ENCODE measurements at regions not wholly inside any gene's neighbourhood (a gene's known extent, or its start where the extent isn't known, plus 50 kb on each side); places are given as distances from the start of the nearest gene placed in this dataset.
"Not testable (repeated sequence)": the region's sequence is repeated elsewhere in the genome, so short reads cannot be mapped to it uniquely, and the experiment has no call there.

- no peak for DNase-seq (ENCODE audit: low spot score in 2 of 2)
- TF ChIP-seq POLR2A (IDR thresholded peaks at IDR 0.05) (no peak), EP300 (IDR thresholded peaks at IDR 0.05) (no peak), POLR2AphosphoS5 (IDR thresholded peaks at IDR 0.05) (no peak), CTCF (IDR thresholded peaks at IDR 0.05) (no peak)
- Histone ChIP-seq H3K36me3 (no peaks in the 10 kb centered on the region), H3K4me3 (no peak overlapping the region), H3K27ac (no peak overlapping the region), H3K27me3 (no peaks in the 10 kb centered on the region), H3K9me3 (no peaks in the 10 kb centered on the region), H3K4me1 (no peaks in the 10 kb centered on the region)
- WGBS, result 73% methylated on average over 3 of the region's 3 CpGs
These were observed 244.5 kb downstream of the ZIC4 start for GRCh38 chr3:147161833-147162232.

- DNase-seq (ENCODE audit: low spot score in 2 of 2), result no peak
- no peaks in the 10 kb centered on the region for H3K9me3 ChIP-seq
- H3K36me3 ChIP-seq, result no peaks in the 10 kb centered on the region
- no peak overlapping the region for H3K27ac ChIP-seq
- H3K27me3 ChIP-seq, result no peaks in the 10 kb centered on the region
- H3K4me1 ChIP-seq, result no peaks in the 10 kb centered on the region
- TF ChIP-seq CTCF (IDR thresholded peaks at IDR 0.05) (no peak), POLR2AphosphoS5 (IDR thresholded peaks at IDR 0.05) (no peak), EP300 (IDR thresholded peaks at IDR 0.05) (no peak), POLR2A (IDR thresholded peaks at IDR 0.05) (no peak)
- H3K4me3 ChIP-seq, result no peak overlapping the region
These were observed 245.4 kb downstream of the ZIC4 start for GRCh38 chr3:147160984-147161383.

DNA sequence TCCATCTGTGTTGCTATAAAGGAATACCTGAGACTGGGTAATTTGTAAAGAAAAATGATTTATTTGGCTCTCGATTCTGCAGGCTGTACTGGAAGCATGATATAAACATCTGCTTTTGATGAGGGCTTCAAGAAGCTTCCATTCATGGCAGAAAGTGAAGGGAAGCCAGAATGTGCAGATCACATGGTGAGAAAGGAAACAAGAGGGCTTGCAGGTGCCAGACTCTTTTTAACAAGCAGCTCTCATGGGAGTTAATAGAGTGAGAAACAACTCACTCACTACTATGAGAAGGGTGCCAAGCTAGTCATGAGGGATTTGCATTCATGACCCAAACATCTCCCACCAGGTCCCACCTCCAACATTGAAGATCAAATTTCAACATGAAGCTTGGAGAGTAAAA, 247.2 kb downstream of the ZIC4 start:
- no peaks in the 10 kb centered on the region for H3K27me3 ChIP-seq
- TF ChIP-seq EP300 (IDR thresholded peaks at IDR 0.05) (no peak), POLR2AphosphoS5 (IDR thresholded peaks at IDR 0.05) (no peak)
- WGBS, result 53% methylated on average over 1 of the region's 1 CpG

GRCh38 chr3:147157631-147158030, 248.7 kb downstream of the ZIC4 start:
- no peak overlapping the region for H3K27ac ChIP-seq
- DNase-seq (ENCODE audit: low spot score in 2 of 2), result no peak
- H3K9me3 ChIP-seq, result peaks cover 13% of the 10 kb centered on the region
- no peaks in the 10 kb centered on the region for H3K27me3 ChIP-seq
- WGBS, result 59% methylated on average over 3 of the region's 3 CpGs
- no peak for TF ChIP-seq POLR2A (IDR thresholded peaks at IDR 0.05)
- no peak for TF ChIP-seq EP300 (IDR thresholded peaks at IDR 0.05)
- no peak for TF ChIP-seq CTCF (IDR thresholded peaks at IDR 0.05)
- TF ChIP-seq POLR2AphosphoS5 (IDR thresholded peaks at IDR 0.05), result no peak
- no peaks in the 10 kb centered on the region for H3K4me1 ChIP-seq
- no peaks in the 10 kb centered on the region for H3K36me3 ChIP-seq
- H3K4me3 ChIP-seq, result no peak overlapping the region

More for the DNA sequence above, 247.2 kb downstream of the ZIC4 start:
- peaks cover 6% of the 10 kb centered on the region for H3K9me3 ChIP-seq
- H3K27ac ChIP-seq, result no peak overlapping the region
- DNase-seq (ENCODE audit: low spot score in 2 of 2), result no peak
- H3K4me3 ChIP-seq, result no peak overlapping the region
- H3K4me1 ChIP-seq, result no peaks in the 10 kb centered on the region
- no peaks in the 10 kb centered on the region for H3K36me3 ChIP-seq

- WGBS, result 82% methylated on average over 10 of the region's 10 CpGs
- H3K4me3 ChIP-seq, result not testable (repeated sequence)
- peaks cover 13% of the 10 kb centered on the region for H3K9me3 ChIP-seq
These were observed 251.4 kb downstream of the ZIC4 start for GRCh38 chr3:147154988-147155387.

DNA sequence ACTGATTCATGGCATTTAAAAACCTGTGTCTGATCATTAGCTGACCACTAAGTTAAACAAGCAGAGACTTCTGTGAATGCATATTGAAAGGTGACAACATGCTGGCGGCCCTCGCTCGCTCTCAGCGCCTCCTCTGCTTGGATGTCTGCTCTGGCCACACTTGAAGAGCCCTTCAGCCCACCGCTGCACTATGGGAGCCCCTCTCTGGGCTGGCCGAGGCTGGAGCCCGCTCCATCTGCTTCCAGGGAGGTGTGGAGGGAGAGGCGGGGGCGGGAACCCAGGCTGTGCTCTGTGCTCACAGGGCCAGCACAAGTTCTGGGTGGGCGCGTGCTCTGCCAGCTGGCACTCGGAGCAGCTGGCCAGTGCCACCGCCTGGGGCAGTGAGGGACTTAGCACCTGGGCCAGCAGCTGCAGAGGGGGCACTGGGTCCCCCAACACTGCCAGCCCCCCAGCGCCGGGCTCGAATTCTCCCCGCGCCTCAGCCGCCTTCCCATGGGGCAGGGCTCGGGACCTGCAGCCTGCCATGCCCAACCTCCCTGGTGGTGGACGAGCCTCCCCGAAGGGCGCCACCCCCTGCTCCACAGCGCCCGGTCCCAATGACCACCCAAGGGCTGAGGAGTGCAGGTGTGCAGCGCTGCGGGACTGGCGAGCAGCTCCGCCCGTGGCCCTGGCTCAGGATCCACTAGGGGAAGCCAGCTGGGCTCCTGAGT, 252.4 kb downstream of the ZIC4 start:
- WGBS, result 98% methylated on average over 6 of the region's 30 CpGs
- no peaks in the 10 kb centered on the region for H3K4me1 ChIP-seq
- no peak overlapping the region for H3K27ac ChIP-seq

More at GRCh38 chr3:147154988-147155387, 251.4 kb downstream of the ZIC4 start:
- H3K36me3 ChIP-seq; H3K27me3 ChIP-seq; H3K4me1 ChIP-seq; H3K27ac ChIP-seq; DNase-seq (ENCODE audit: low spot score in 2 of 2): not testable (repeated sequence)

More for the DNA sequence above, 252.4 kb downstream of the ZIC4 start:
- Histone ChIP-seq H3K27me3 (no peaks in the 10 kb centered on the region), H3K36me3 (no peaks in the 10 kb centered on the region), H3K4me3 (no peak overlapping the region), H3K9me3 (peaks cover 13% of the 10 kb centered on the region)
- no peak for DNase-seq (ENCODE audit: low spot score in 2 of 2)
- no peak for TF ChIP-seq POLR2AphosphoS5 (IDR thresholded peaks at IDR 0.05)
- no peak for TF ChIP-seq POLR2A (IDR thresholded peaks at IDR 0.05)
- TF ChIP-seq EP300 (IDR thresholded peaks at IDR 0.05), result no peak
- no peak for TF ChIP-seq CTCF (IDR thresholded peaks at IDR 0.05)

Measured in suprapubic skin (tissue), 4 donors.